ENCODE measurements at regions not wholly inside any gene's neighbourhood (a gene's known extent, or its start where the extent isn't known, plus 50 kb on each side); places are given as distances from the start of the nearest gene placed in this dataset.

- TF ChIP-seq POLR2A (IDR thresholded peaks at IDR 0.05), result no peak
- no peak for TF ChIP-seq CTCF (IDR thresholded peaks at IDR 0.05)
Measured at GRCh38 chr11:81787584-81788049, 946.0 kb downstream of the FAM181B start.
